ENCODE measurements at regions not wholly inside any gene's neighbourhood (a gene's known extent, or its start where the extent isn't known, plus 50 kb on each side); places are given as distances from the start of the nearest gene placed in this dataset.

DNA sequence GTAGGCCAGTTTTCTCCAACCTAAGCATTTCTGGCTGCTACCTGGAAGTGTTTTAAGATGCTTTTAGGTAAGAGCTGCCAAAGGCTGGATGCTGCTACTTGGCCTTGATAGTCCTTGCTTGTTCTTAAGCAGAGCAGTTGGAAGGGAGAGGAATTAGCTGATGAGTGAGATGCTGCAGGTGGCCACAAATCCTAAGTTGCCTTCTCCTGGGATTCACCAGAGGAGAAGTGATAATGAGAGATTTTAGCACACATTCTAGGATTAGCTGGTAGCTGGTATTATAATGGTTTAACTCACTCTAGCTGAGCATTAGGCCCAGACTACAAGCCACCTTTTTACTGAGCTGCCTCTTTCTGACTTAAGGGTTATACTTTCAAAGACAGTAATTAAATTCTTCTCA, 442.9 kb upstream of the RAG2 start (continued):
- TF ChIP-seq, protein P1, sequence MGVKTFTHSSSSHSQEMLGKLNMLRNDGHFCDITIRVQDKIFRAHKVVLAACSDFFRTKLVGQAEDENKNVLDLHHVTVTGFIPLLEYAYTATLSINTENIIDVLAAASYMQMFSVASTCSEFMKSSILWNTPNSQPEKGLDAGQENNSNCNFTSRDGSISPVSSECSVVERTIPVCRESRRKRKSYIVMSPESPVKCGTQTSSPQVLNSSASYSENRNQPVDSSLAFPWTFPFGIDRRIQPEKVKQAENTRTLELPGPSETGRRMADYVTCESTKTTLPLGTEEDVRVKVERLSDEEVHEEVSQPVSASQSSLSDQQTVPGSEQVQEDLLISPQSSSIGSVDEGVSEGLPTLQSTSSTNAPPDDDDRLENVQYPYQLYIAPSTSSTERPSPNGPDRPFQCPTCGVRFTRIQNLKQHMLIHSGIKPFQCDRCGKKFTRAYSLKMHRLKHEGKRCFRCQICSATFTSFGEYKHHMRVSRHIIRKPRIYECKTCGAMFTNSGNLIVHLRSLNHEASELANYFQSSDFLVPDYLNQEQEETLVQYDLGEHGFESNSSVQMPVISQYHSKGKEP (CRISPR knock-in tag; IDR thresholded peaks at IDR 0.05) = no peak
- TF ChIP-seq ZNF616 (CRISPR knock-in tag; IDR thresholded peaks at IDR 0.05; ENCODE audit: low read depth) = no peak

DNA sequence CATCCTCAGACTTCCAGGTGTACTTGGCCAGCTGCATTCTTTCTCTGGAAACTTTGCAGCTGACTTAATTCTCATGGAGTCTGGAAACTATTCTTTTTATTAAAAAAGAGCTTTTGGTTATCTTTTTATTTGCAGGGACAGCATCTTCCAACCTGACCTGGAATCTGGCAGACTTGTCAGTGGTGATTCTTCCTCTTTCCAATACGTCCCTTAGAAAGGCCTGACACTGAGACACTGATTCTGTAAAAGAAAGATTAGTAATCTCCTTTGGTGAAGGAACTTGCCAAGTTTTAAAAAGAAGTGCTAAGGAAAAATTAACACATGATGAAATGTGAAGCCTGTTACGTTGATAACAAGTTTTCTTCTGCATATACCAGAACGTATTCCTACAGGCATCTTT, 440.9 kb upstream of the RAG2 start:
- Histone ChIP-seq H3K27me3 (ENCODE audit: control insufficient read depth in 1 of 2, insufficient read depth in 2 of 2, low read length in 2 of 2) (no peaks in the 10 kb centered on the region), H3K4me2 (ENCODE audit: low read depth, low read length) (no peak overlapping the region), H3K9me3 (ENCODE audit: low read length) (peaks cover 40% of the 10 kb centered on the region), H3K36me3 (replicated peaks in 1 of 2; ENCODE audit: control insufficient read depth in 1 of 2, insufficient read depth in 2 of 2, low read length in 2 of 2) (no peaks in the 10 kb centered on the region), H3K4me3 (replicated peaks in 1 of 3; ENCODE audit: insufficient read depth in 1 of 3, low read depth in 2 of 3, low read length in 3 of 3) (no peak overlapping the region), H3K79me2 (ENCODE audit: insufficient read depth, low read length) (no peaks in the 10 kb centered on the region), H2AFZ (ENCODE audit: low read length) (no peak overlapping the region), H3K4me1 (ENCODE audit: insufficient read depth, low read length) (no peaks in the 10 kb centered on the region), H4K20me1 (ENCODE audit: insufficient read depth, low read length) (no peaks in the 10 kb centered on the region), H3K9ac (ENCODE audit: insufficient read depth, low read depth, low read length) (no peak overlapping the region), H3K27ac (ENCODE audit: extremely low read length, insufficient read depth, low read length) (no peak overlapping the region)
- ChIA-PET POLR2A (no interaction called here), CTCF (ENCODE audit: low intra/inter-chr PET ratio, low total read pairs) (no interaction called here)
- BruUV-seq (replicated peaks) = no TSS peak
- FAIRE-seq (no peak), DNase-seq (ENCODE audit: low spot score) (no peak), ATAC-seq (no peak)
- intact Hi-C loops (cut with micrococcal nuclease; ENCODE audit: unreplicated experiment) (no loop called here), in situ Hi-C loops (cut with HindIII; ENCODE audit: extremely low pct_ligation_motif_present, low pct_unique_long_range_greater_than_20kb) (no loop called here)
- 0% methylated on average over 3 of the region's 3 CpGs for WGBS (ENCODE audit: low lambda C conversion rate)
- TF ChIP-seq ZNF33B (CRISPR knock-in tag; IDR thresholded peaks at IDR 0.05) = no peak
- no peak for TF ChIP-seq MLLT10 (CRISPR knock-in tag; IDR thresholded peaks at IDR 0.05)
- TF ChIP-seq, protein P2, sequence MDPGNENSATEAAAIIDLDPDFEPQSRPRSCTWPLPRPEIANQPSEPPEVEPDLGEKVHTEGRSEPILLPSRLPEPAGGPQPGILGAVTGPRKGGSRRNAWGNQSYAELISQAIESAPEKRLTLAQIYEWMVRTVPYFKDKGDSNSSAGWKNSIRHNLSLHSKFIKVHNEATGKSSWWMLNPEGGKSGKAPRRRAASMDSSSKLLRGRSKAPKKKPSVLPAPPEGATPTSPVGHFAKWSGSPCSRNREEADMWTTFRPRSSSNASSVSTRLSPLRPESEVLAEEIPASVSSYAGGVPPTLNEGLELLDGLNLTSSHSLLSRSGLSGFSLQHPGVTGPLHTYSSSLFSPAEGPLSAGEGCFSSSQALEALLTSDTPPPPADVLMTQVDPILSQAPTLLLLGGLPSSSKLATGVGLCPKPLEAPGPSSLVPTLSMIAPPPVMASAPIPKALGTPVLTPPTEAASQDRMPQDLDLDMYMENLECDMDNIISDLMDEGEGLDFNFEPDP (CRISPR knock-in tag; conservative IDR thresholded peaks at IDR 0.05) = no peak
- no peak for TF ChIP-seq ATF7 (IDR thresholded peaks at IDR 0.05)
- TF ChIP-seq ATF7 (CRISPR knock-in tag; IDR thresholded peaks at IDR 0.05) = no peak
- no peak for TF ChIP-seq KAT8 (CRISPR knock-in tag; IDR thresholded peaks at IDR 0.05)
- no peak for TF ChIP-seq SMARCC2 (IDR thresholded peaks at IDR 0.05)

All from HepG2 (cell line).